AG10803 (cell line): ENCODE measurements at regions not wholly inside any gene's neighbourhood (a gene's known extent, or its start where the extent isn't known, plus 50 kb on each side); places are given as distances from the start of the nearest gene placed in this dataset.
"Not testable (repeated sequence)": the region's sequence is repeated elsewhere in the genome, so short reads cannot be mapped to it uniquely, and the experiment has no call there.

ENCODE experiments used
- DNase-seq: peaks from one replicate; pipeline ENCODE4 v3.0.0; 2010; ENCODE audit warnings: low read depth
- H3K4me3 ChIP-seq: 2 replicates; pipeline ENCODE4 v1.5.1; 2011; ENCODE audit warnings: mild to moderate bottlenecking, low read length, control low read depth
- CTCF ChIP-seq: conservative IDR thresholded peaks from 2 replicates; pipeline ENCODE4 v1.5.1; 2011; ENCODE audit warnings: mild to moderate bottlenecking, low read length, control low read depth, inconsistent platforms

- H3K4me3 ChIP-seq: no peak overlapping the region
- TF ChIP-seq CTCF: no peak
- DNase-seq: no peak
These were observed 228.1 kb upstream of the TFPI start for GRCh38 chr2:187782301-187782700.

GRCh38 chr2:187783446-187783845, 229.2 kb upstream of the TFPI start:
- TF ChIP-seq CTCF: no peak
- no peak overlapping the region for H3K4me3 ChIP-seq
- no peak for DNase-seq

GRCh38 chr2:187784138-187784537, 229.9 kb upstream of the TFPI start:
- not testable (repeated sequence) for H3K4me3 ChIP-seq, DNase-seq

GRCh38 chr2:187799601-187800000, 245.4 kb upstream of the TFPI start:
- no peak for DNase-seq
- H3K4me3 ChIP-seq: no peak overlapping the region
- TF ChIP-seq CTCF: no peak

GRCh38 chr2:187803816-187804215, 249.6 kb upstream of the TFPI start:
- H3K4me3 ChIP-seq: no peak overlapping the region
- DNase-seq: no peak
- TF ChIP-seq CTCF: no peak

DNA sequence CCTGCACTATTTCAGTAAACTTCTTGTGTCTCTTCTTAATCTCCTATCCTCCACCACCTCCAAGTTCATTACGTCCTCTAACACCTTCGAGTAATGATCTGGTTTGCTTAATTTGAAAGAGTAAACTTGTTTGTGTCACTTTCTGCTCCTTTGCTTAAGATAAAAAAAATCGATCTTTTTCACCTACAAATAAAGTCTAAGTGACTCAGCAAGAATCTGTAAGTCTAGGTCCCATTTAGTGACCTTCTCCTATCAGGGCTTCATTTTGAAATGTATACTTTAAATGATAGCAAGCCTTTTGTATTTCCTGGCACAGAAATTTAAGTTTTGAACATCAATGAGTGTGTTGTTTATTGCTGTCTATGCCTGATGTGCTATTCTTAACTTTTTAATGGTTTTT, 260.9 kb upstream of the TFPI start:
- no peak for DNase-seq
- H3K4me3 ChIP-seq: no peak overlapping the region
- no peak for TF ChIP-seq CTCF

- DNase-seq: no peak
These were observed 265.4 kb upstream of the TFPI start for GRCh38 chr2:187819624-187820023.

More at GRCh38 chr2:187819624-187820023, 265.4 kb upstream of the TFPI start:
- TF ChIP-seq CTCF: no peak
- H3K4me3 ChIP-seq: no peak overlapping the region
